DOHH2 (cell line): ENCODE measurements at regions not wholly inside any gene's neighbourhood (a gene's known extent, or its start where the extent isn't known, plus 50 kb on each side); places are given as distances from the start of the nearest gene placed in this dataset.

Experiments used
- EZH2phosphoT487 ChIP-seq: fragments of 200-600 bp; sonication (generic); IDR thresholded peaks from 2 replicates; pipeline ENCODE4 v1.6.1; 2017; ENCODE audit warnings: borderline replicate concordance, mild to moderate bottlenecking, antibody characterized with exemption, low read length, moderate library complexity, mixed read lengths
- TF ChIP-seq, protein P1 (sequence below): fragments of 200-600 bp; sonication (generic); IDR thresholded peaks from one replicate; pipeline ENCODE4 v1.5.1; 2014; ENCODE audit warnings: antibody characterized with exemption, mild to moderate bottlenecking, low read depth, low read length; ENCODE audit not compliant: poor library complexity, severe bottlenecking

GRCh38 chr1:96550061-96550460 lies 171.5 kb upstream of the PTBP2 start:
- TF ChIP-seq EZH2phosphoT487, result no peak
- TF ChIP-seq, protein P1, sequence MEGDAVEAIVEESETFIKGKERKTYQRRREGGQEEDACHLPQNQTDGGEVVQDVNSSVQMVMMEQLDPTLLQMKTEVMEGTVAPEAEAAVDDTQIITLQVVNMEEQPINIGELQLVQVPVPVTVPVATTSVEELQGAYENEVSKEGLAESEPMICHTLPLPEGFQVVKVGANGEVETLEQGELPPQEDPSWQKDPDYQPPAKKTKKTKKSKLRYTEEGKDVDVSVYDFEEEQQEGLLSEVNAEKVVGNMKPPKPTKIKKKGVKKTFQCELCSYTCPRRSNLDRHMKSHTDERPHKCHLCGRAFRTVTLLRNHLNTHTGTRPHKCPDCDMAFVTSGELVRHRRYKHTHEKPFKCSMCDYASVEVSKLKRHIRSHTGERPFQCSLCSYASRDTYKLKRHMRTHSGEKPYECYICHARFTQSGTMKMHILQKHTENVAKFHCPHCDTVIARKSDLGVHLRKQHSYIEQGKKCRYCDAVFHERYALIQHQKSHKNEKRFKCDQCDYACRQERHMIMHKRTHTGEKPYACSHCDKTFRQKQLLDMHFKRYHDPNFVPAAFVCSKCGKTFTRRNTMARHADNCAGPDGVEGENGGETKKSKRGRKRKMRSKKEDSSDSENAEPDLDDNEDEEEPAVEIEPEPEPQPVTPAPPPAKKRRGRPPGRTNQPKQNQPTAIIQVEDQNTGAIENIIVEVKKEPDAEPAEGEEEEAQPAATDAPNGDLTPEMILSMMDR, result no peak
